ENCODE measurements at regions not wholly inside any gene's neighbourhood (a gene's known extent, or its start where the extent isn't known, plus 50 kb on each side); places are given as distances from the start of the nearest gene placed in this dataset.

DNA sequence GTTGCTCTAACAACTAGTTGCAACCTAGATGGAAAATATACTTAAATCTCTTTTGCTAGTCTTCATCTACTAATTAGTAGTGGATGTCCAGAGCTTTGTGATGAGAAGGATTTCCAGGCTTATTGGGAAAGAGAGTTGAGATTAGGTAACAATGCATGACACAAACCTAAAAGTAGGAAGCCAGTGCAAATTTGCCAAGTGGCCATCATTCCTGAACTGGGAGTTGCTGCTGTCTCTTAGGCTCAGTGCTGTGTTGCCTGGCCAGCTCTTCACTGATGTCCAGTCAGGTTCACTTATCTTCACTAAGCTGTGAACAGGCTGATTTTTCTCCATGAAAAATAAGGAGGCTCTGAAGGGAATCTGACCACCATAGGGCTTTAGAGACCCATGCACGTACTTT lies 105.6 kb upstream of the AMOT start:
- ChIA-PET POLR2A (no interaction called here), CTCF (ENCODE audit: unreplicated experiment) (no interaction called here)
- no peak overlapping the region for H3K4me3 ChIP-seq (ENCODE audit: low read depth, low read length, poor library complexity, severe bottlenecking)
- no TSS peak for BruUV-seq (replicated peaks)
- H3K27ac ChIP-seq (ENCODE audit: low read depth, low read length, poor library complexity, severe bottlenecking), result no peak overlapping the region
- no peak for TF ChIP-seq EZH2phosphoT487 (IDR thresholded peaks at IDR 0.05; ENCODE audit: borderline replicate concordance, low read depth, low read length)
- TF ChIP-seq, protein P1, sequence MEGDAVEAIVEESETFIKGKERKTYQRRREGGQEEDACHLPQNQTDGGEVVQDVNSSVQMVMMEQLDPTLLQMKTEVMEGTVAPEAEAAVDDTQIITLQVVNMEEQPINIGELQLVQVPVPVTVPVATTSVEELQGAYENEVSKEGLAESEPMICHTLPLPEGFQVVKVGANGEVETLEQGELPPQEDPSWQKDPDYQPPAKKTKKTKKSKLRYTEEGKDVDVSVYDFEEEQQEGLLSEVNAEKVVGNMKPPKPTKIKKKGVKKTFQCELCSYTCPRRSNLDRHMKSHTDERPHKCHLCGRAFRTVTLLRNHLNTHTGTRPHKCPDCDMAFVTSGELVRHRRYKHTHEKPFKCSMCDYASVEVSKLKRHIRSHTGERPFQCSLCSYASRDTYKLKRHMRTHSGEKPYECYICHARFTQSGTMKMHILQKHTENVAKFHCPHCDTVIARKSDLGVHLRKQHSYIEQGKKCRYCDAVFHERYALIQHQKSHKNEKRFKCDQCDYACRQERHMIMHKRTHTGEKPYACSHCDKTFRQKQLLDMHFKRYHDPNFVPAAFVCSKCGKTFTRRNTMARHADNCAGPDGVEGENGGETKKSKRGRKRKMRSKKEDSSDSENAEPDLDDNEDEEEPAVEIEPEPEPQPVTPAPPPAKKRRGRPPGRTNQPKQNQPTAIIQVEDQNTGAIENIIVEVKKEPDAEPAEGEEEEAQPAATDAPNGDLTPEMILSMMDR (conservative IDR thresholded peaks at IDR 0.05; ENCODE audit: low read length), result no peak
- no peak overlapping the region for H3K4me2 ChIP-seq (ENCODE audit: low read length)
- no peaks in the 10 kb centered on the region for H3K79me2 ChIP-seq (ENCODE audit: insufficient read depth, low read depth, low read length)
- no peaks in the 10 kb centered on the region for H3K9me3 ChIP-seq (ENCODE audit: low read length)
- DNase-seq (ENCODE audit: low spot score), result no peak
- no peaks in the 10 kb centered on the region for H3K9me2 ChIP-seq (ENCODE audit: insufficient read depth, low read length)
- H3K4me1 ChIP-seq (ENCODE audit: insufficient read depth, low read length, poor library complexity, severe bottlenecking), result no peaks in the 10 kb centered on the region
- no peak overlapping the region for H2AFZ ChIP-seq (ENCODE audit: low read length)
- intact Hi-C loops (cut with micrococcal nuclease; ENCODE audit: unreplicated experiment), result no loop called here
- no peaks in the 10 kb centered on the region for H3K36me3 ChIP-seq (ENCODE audit: insufficient read depth, low read length)
- no peaks in the 10 kb centered on the region for H4K20me1 ChIP-seq (ENCODE audit: insufficient read depth, low read length)

DNA sequence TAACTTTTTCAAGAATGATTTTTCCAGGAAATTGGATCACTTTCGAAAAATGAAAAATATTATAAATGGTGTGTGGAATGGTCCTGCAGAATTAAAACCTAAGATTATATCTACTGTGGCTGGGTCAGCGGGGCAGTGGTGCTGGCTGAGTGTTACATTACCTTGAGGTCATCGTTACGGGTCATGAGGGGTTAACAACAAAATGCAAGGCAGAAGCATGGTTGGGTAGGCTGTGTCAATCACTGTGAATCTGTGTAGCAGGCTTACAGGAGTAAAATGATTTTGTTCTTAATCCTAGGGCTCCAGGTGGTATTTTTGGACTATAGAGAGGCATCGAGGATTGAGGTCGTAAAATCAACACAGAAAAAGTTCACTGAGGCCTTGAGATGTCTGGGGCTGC lies 105.2 kb upstream of the AMOT start:
- Histone ChIP-seq H3K4me2 (ENCODE audit: low read length) (no peak overlapping the region), H3K36me3 (ENCODE audit: insufficient read depth, low read length) (no peaks in the 10 kb centered on the region), H3K27ac (ENCODE audit: low read depth, low read length, poor library complexity, severe bottlenecking) (no peak overlapping the region), H3K9me2 (ENCODE audit: insufficient read depth, low read length) (no peaks in the 10 kb centered on the region), H3K9me3 (ENCODE audit: low read length) (no peaks in the 10 kb centered on the region), H2AFZ (ENCODE audit: low read length) (no peak overlapping the region), H4K20me1 (ENCODE audit: insufficient read depth, low read length) (no peaks in the 10 kb centered on the region), H3K79me2 (ENCODE audit: insufficient read depth, low read depth, low read length) (no peaks in the 10 kb centered on the region), H3K4me3 (ENCODE audit: low read depth, low read length, poor library complexity, severe bottlenecking) (no peak overlapping the region), H3K4me1 (ENCODE audit: insufficient read depth, low read length, poor library complexity, severe bottlenecking) (no peaks in the 10 kb centered on the region)
- BruUV-seq (replicated peaks), result no TSS peak
- intact Hi-C loops (cut with micrococcal nuclease; ENCODE audit: unreplicated experiment), result no loop called here
- no peak for DNase-seq (ENCODE audit: low spot score)
- TF ChIP-seq EZH2phosphoT487 (IDR thresholded peaks at IDR 0.05; ENCODE audit: borderline replicate concordance, low read depth, low read length), result no peak
- TF ChIP-seq, protein P1 (conservative IDR thresholded peaks at IDR 0.05; ENCODE audit: low read length), result no peak
- POLR2A ChIA-PET, result no interaction called here
- CTCF ChIA-PET (ENCODE audit: unreplicated experiment), result no interaction called here

DNA sequence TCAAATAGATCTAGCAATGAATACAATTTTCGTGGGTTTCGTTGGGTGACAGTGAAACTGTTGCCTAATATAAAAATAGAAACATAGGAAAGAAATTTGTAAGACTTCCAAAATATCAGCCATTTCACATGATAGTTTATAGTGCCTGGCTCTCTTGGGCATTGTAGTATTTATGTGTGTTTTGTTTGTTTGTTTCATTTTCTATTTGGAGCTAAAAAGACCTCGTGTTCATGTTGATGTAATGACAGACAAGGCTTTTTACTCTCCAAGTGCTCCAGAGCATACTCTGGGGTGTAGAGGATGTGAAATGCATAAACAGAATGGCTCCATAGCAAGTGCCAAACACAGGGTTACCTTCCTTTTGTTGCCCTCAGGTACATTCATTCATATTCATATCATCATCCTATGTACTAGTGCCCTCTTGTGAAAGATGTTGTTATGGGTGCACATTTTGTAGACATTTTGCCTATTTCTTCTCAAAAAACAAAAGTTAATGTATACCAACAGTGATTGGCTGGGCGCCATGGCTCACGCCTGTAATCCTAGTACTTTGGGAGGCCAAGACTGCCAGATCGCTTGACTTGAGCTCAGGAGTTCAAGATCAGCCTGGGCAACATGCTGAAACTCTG lies 100.7 kb upstream of the AMOT start:
- TF ChIP-seq, protein P1 (conservative IDR thresholded peaks at IDR 0.05; ENCODE audit: low read length), result no peak
- no peak for TF ChIP-seq EZH2phosphoT487 (IDR thresholded peaks at IDR 0.05; ENCODE audit: borderline replicate concordance, low read depth, low read length)
- intact Hi-C loops (cut with micrococcal nuclease; ENCODE audit: unreplicated experiment), result no loop called here

More for the DNA sequence above, 100.7 kb upstream of the AMOT start:
- H3K79me2 ChIP-seq (ENCODE audit: insufficient read depth, low read depth, low read length), result no peaks in the 10 kb centered on the region
- no peaks in the 10 kb centered on the region for H3K9me2 ChIP-seq (ENCODE audit: insufficient read depth, low read length)
- H3K4me1 ChIP-seq (ENCODE audit: insufficient read depth, low read length, poor library complexity, severe bottlenecking), result no peaks in the 10 kb centered on the region
- no TSS peak for BruUV-seq (replicated peaks)
- H3K9me3 ChIP-seq (ENCODE audit: low read length), result no peaks in the 10 kb centered on the region
- POLR2A ChIA-PET, result no interaction called here
- CTCF ChIA-PET (ENCODE audit: unreplicated experiment), result no interaction called here
- H3K36me3 ChIP-seq (ENCODE audit: insufficient read depth, low read length), result no peaks in the 10 kb centered on the region
- H3K27ac ChIP-seq (ENCODE audit: low read depth, low read length, poor library complexity, severe bottlenecking), result no peak overlapping the region
- DNase-seq (ENCODE audit: low spot score), result no peak
- no peak overlapping the region for H3K4me3 ChIP-seq (ENCODE audit: low read depth, low read length, poor library complexity, severe bottlenecking)
- no peak overlapping the region for H2AFZ ChIP-seq (ENCODE audit: low read length)
- H4K20me1 ChIP-seq (ENCODE audit: insufficient read depth, low read length), result no peaks in the 10 kb centered on the region
- H3K4me2 ChIP-seq (ENCODE audit: low read length), result no peak overlapping the region

All from OCI-LY7 (cell line).